ENCODE measurements at regions not wholly inside any gene's neighbourhood (a gene's known extent, or its start where the extent isn't known, plus 50 kb on each side); places are given as distances from the start of the nearest gene placed in this dataset.

DNA sequence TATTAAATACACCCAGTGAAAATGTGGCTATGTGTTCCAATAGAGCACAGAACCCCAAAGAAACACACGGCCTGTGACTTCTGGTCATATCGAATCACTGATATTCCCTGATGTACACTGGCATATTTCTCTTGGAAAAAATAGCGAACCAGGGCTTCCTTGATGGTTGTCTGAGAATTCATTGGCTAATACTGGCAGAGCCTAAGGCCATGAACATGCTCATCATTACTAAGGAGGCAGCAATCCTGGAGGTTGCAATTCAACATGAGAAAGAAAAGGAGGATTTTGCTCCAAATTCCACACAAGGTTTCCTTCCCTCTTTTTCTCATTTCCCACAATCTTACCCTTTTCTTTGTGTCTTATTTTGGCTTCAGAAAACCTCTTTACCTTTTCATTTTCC is 212.9 kb upstream of the HMGA2 start:
- TF ChIP-seq, protein P1, sequence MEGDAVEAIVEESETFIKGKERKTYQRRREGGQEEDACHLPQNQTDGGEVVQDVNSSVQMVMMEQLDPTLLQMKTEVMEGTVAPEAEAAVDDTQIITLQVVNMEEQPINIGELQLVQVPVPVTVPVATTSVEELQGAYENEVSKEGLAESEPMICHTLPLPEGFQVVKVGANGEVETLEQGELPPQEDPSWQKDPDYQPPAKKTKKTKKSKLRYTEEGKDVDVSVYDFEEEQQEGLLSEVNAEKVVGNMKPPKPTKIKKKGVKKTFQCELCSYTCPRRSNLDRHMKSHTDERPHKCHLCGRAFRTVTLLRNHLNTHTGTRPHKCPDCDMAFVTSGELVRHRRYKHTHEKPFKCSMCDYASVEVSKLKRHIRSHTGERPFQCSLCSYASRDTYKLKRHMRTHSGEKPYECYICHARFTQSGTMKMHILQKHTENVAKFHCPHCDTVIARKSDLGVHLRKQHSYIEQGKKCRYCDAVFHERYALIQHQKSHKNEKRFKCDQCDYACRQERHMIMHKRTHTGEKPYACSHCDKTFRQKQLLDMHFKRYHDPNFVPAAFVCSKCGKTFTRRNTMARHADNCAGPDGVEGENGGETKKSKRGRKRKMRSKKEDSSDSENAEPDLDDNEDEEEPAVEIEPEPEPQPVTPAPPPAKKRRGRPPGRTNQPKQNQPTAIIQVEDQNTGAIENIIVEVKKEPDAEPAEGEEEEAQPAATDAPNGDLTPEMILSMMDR (IDR thresholded peaks at IDR 0.05; ENCODE audit: insufficient read depth, low read depth, low read length) = no peak
- no peak for TF ChIP-seq EZH2 (IDR thresholded peaks at IDR 0.05; ENCODE audit: insufficient read depth, low read length)

All from astrocyte (in vitro differentiated cells and primary cell).